DND-41 (cell line): ENCODE measurements at regions not wholly inside any gene's neighbourhood (a gene's known extent, or its start where the extent isn't known, plus 50 kb on each side); places are given as distances from the start of the nearest gene placed in this dataset.

Source experiments
- ATAC-seq: fragments of 200-7000 bp; cut with Tn5 transposase; 3 replicates; pipeline ENCODE4 v1.9.1; 2021; ENCODE audit warnings: low read depth; ENCODE audit not compliant: insufficient read depth
- DNase-seq: peaks from one replicate; pipeline ENCODE4 v3.0.0-alpha.2; 2020
- H2AFZ ChIP-seq: 2 replicates; pipeline ENCODE4 v1.6.0; 2012; ENCODE audit warnings: low read depth, low read length
- H3K27ac ChIP-seq: 2 replicates; pipeline ENCODE4 v1.5.1; 2012; ENCODE audit warnings: low read length, inconsistent platforms
- H3K27me3 ChIP-seq: fragments of 200-600 bp; sonication (generic); 2 replicates; pipeline ENCODE4 v1.6.0; 2012; ENCODE audit warnings: low read length, mild to moderate bottlenecking, inconsistent platforms; ENCODE audit not compliant: insufficient read depth, poor library complexity
- H3K36me3 ChIP-seq: 2 replicates; pipeline ENCODE4 v1.5.1; 2012; ENCODE audit warnings: low read length, inconsistent platforms; ENCODE audit not compliant: insufficient read depth
- H3K4me1 ChIP-seq: 2 replicates; pipeline ENCODE4 v1.5.1; 2012; ENCODE audit warnings: mild to moderate bottlenecking, low read length; ENCODE audit not compliant: insufficient read depth
- H3K4me2 ChIP-seq: 2 replicates; pipeline ENCODE4 v1.6.0; 2012; ENCODE audit warnings: mild to moderate bottlenecking, moderate library complexity, low read length, inconsistent platforms; ENCODE audit not compliant: insufficient read depth
- H3K4me3 ChIP-seq, 2 experiments: fragments of 200-600 bp in 1 of 2; shearing (Covaris generic) in 1 of 2; 2 replicates each; pipeline ENCODE4 v1.5.1; 2012 to 2016; ENCODE audit warnings: inconsistent platforms in 2 of 2, low read length in 2 of 2, mild to moderate bottlenecking in 2 of 2, low read depth in 1 of 2, moderate library complexity in 1 of 2
- H3K79me2 ChIP-seq: 2 replicates; pipeline ENCODE4 v1.6.0; 2012; ENCODE audit warnings: low read length, inconsistent platforms; ENCODE audit not compliant: insufficient read depth
- H3K9ac ChIP-seq: 2 replicates; pipeline ENCODE4 v1.6.0; 2012; ENCODE audit warnings: low read depth, mild to moderate bottlenecking, inconsistent platforms, low read length, moderate library complexity
- H3K9me3 ChIP-seq: 2 replicates; pipeline ENCODE4 v1.5.1; 2012; ENCODE audit warnings: low read length, moderate library complexity, mild to moderate bottlenecking, inconsistent platforms; ENCODE audit not compliant: insufficient read depth, severe bottlenecking
- H4K20me1 ChIP-seq: 2 replicates; pipeline ENCODE4 v1.6.0; 2012; ENCODE audit warnings: low read length; ENCODE audit not compliant: insufficient read depth
- EZH2 ChIP-seq: IDR thresholded peaks from 3 replicates; pipeline ENCODE4 v1.6.1; 2012; ENCODE audit warnings: borderline replicate concordance, low read depth, mild to moderate bottlenecking, moderate library complexity, low read length, inconsistent platforms; ENCODE audit not compliant: severe bottlenecking
- TF ChIP-seq, protein P1 (sequence below): IDR thresholded peaks from 2 replicates; pipeline ENCODE4 v1.5.1; 2012; ENCODE audit warnings: borderline replicate concordance, low read length, moderate library complexity, mild to moderate bottlenecking; ENCODE audit not compliant: poor library complexity, severe bottlenecking; ENCODE audit errors: extremely low read depth

DNA sequence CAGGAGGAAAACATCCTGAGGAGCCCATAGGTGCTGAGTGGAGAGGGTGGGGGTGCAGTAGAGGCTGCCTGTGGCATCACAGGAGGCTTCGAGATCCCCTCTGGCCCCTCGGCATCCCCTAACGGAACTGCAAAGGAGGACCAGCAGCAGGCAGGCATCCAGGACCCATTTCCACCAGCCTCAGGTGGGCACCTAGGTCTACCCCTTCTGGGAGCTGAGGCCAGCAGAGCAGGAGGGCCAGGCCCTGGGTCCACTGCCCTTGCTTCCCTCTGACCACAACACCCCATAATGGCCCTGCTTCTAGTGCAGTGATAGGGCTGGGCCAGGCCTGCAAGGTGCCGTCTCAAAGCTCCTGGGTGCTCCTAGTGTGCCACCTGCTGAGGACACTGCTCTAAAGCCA, 723.0 kb downstream of the PTPRU start:
- no peaks in the 10 kb centered on the region for H3K79me2 ChIP-seq
- no peak overlapping the region for H3K27ac ChIP-seq
- no peak for ATAC-seq
- no peak overlapping the region for H3K9ac ChIP-seq
- no peaks in the 10 kb centered on the region for H3K4me1 ChIP-seq
- H3K4me2 ChIP-seq: no peak overlapping the region
- TF ChIP-seq EZH2: no peak
- TF ChIP-seq, protein P1, sequence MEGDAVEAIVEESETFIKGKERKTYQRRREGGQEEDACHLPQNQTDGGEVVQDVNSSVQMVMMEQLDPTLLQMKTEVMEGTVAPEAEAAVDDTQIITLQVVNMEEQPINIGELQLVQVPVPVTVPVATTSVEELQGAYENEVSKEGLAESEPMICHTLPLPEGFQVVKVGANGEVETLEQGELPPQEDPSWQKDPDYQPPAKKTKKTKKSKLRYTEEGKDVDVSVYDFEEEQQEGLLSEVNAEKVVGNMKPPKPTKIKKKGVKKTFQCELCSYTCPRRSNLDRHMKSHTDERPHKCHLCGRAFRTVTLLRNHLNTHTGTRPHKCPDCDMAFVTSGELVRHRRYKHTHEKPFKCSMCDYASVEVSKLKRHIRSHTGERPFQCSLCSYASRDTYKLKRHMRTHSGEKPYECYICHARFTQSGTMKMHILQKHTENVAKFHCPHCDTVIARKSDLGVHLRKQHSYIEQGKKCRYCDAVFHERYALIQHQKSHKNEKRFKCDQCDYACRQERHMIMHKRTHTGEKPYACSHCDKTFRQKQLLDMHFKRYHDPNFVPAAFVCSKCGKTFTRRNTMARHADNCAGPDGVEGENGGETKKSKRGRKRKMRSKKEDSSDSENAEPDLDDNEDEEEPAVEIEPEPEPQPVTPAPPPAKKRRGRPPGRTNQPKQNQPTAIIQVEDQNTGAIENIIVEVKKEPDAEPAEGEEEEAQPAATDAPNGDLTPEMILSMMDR: no peak
- H3K27me3 ChIP-seq: no peaks in the 10 kb centered on the region
- H4K20me1 ChIP-seq: peaks cover 11% of the 10 kb centered on the region; the same call in 1 of the 2 replicates
- DNase-seq: no peak
- no peak overlapping the region for H3K4me3 ChIP-seq
- H3K9me3 ChIP-seq: no peaks in the 10 kb centered on the region
- H2AFZ ChIP-seq: no peak overlapping the region
- no peaks in the 10 kb centered on the region for H3K36me3 ChIP-seq

DNA sequence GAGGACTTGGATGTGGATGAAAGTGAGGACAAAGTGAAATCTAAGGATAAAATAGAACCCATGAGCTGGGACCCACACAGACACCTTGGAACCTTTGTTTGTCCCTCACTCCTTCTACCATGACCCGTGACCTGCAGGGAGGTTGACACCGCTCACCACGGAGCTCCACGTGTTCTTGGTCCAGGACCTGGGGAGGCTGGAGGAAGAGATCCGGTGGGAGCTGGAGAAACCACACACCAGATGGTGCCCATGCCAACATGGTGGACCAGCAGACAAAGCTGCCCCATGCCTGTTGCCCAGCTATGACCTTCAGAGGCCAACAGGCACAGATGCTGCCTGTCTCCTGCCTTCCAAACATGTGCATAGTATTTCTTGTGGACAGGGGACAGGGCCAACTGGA, 721.9 kb downstream of the PTPRU start:
- Histone ChIP-seq H2AFZ (no peak overlapping the region), H3K4me2 (no peak overlapping the region), H3K4me1 (no peaks in the 10 kb centered on the region), H4K20me1 (peaks cover 11% of the 10 kb centered on the region; the same call in 1 of the 2 replicates), H3K9me3 (no peaks in the 10 kb centered on the region), H3K36me3 (no peaks in the 10 kb centered on the region), H3K79me2 (no peaks in the 10 kb centered on the region), H3K27ac (no peak overlapping the region), H3K9ac (no peak overlapping the region), H3K4me3 (no peak overlapping the region), H3K27me3 (no peaks in the 10 kb centered on the region)
- DNase-seq (no peak), ATAC-seq (no peak)
- TF ChIP-seq EZH2: no peak
- TF ChIP-seq, protein P1: no peak

DNA sequence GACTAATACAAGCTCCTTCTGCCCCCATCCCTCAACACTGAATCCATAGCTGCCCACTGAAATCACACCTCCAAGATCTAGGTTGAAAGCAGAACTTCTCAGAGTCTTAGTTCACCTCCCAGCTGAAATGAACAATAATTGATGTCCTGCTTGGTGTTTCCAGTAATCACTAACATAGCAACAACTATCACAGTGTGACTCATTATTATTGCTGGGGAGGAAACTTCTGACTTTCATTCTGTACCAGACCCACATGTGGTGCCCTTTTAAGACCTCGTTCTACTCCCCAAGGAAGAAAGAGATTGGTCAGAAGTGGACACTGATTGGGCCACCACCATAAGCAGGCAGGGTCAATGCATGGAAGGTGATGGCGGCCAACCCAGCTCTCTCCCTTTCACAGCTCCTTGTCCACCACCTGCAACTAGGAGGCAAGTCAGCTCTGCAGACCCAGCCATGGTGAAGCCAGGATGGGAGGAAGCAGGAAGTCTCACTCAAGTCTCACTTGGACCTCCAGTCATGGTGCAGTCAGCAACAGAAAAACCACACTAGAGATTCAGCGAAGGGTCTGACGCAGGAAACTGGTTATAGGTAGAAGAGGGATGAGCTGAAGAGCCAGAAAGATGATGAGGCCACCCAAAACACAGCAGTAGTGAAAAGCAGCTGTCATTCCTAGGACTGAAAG, 720.2 kb downstream of the PTPRU start:
- H3K27ac ChIP-seq: no peak overlapping the region
- H3K4me1 ChIP-seq: no peaks in the 10 kb centered on the region
- no peaks in the 10 kb centered on the region for H3K79me2 ChIP-seq
- DNase-seq (no peak), ATAC-seq (no peak)
- no peak for TF ChIP-seq EZH2
- TF ChIP-seq, protein P1: no peak
- no peak overlapping the region for H3K4me3 ChIP-seq
- peaks cover 7% of the 10 kb centered on the region; the same call in 1 of the 2 replicates for H4K20me1 ChIP-seq
- no peaks in the 10 kb centered on the region for H3K27me3 ChIP-seq
- H3K4me2 ChIP-seq: no peak overlapping the region
- no peak overlapping the region for H3K9ac ChIP-seq
- no peaks in the 10 kb centered on the region for H3K36me3 ChIP-seq
- H3K9me3 ChIP-seq: no peaks in the 10 kb centered on the region
- H2AFZ ChIP-seq: no peak overlapping the region
